ENCODE measurements at regions not wholly inside any gene's neighbourhood (a gene's known extent, or its start where the extent isn't known, plus 50 kb on each side); places are given as distances from the start of the nearest gene placed in this dataset.

DNA sequence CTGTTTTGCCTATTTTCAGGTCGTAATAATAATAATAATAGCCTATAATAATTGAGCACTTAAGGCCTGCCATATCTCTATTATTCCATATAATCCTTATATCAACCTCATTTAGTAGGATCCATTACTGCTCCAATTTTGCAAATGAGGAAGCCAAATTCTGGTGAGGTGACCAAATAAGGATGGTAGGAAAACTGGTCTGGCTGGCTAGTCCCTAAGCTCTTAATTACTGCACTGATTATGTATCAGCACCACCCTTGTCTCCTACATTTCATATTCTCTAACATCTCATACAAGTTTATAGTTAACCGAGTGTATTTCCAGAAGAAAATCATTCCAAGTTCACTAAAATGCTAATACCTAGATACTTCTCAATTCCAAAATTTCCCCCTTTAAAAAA lies 166.5 kb upstream of the RGMB start:
- TF ChIP-seq, protein P1, sequence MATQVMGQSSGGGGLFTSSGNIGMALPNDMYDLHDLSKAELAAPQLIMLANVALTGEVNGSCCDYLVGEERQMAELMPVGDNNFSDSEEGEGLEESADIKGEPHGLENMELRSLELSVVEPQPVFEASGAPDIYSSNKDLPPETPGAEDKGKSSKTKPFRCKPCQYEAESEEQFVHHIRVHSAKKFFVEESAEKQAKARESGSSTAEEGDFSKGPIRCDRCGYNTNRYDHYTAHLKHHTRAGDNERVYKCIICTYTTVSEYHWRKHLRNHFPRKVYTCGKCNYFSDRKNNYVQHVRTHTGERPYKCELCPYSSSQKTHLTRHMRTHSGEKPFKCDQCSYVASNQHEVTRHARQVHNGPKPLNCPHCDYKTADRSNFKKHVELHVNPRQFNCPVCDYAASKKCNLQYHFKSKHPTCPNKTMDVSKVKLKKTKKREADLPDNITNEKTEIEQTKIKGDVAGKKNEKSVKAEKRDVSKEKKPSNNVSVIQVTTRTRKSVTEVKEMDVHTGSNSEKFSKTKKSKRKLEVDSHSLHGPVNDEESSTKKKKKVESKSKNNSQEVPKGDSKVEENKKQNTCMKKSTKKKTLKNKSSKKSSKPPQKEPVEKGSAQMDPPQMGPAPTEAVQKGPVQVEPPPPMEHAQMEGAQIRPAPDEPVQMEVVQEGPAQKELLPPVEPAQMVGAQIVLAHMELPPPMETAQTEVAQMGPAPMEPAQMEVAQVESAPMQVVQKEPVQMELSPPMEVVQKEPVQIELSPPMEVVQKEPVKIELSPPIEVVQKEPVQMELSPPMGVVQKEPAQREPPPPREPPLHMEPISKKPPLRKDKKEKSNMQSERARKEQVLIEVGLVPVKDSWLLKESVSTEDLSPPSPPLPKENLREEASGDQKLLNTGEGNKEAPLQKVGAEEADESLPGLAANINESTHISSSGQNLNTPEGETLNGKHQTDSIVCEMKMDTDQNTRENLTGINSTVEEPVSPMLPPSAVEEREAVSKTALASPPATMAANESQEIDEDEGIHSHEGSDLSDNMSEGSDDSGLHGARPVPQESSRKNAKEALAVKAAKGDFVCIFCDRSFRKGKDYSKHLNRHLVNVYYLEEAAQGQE (tag by site-specific recombination; IDR thresholded peaks at IDR 0.05) = no peak
- no peak for TF ChIP-seq HOXD13 (CRISPR knock-in tag; IDR thresholded peaks at IDR 0.05; ENCODE audit: borderline replicate concordance)
- no peak for TF ChIP-seq ZBTB7A (tag by site-specific recombination; IDR thresholded peaks at IDR 0.05; ENCODE audit: low read depth)
- no peak for TF ChIP-seq SCRT1 (tag by site-specific recombination; IDR thresholded peaks at IDR 0.05; ENCODE audit: borderline replicate concordance)
- TF ChIP-seq SP2 (tag by site-specific recombination; IDR thresholded peaks at IDR 0.05) = no peak
- TF ChIP-seq ZNF768 (tag by site-specific recombination; IDR thresholded peaks at IDR 0.05) = no peak
